MCF 10A (cell line): ENCODE measurements at regions not wholly inside any gene's neighbourhood (a gene's known extent, or its start where the extent isn't known, plus 50 kb on each side); places are given as distances from the start of the nearest gene placed in this dataset.

Source experiments
- BruUV-seq: library from RNA; stranded (reverse); fragments of 400-500 nt; replicated peaks from 2 replicates; lab custom pipeline; 2021; lab: Mats Ljungman, UMichigan
- CTCF ChIA-PET: fragments of 300-600 bp; sonication (Branson Sonifier 250); formaldehyde crosslinking; extraction: SDS; loops from one replicate; lab custom pipeline; 2021; ENCODE audit warnings: antibody characterized with exemption, inconsistent platforms; lab: Yijun Ruan, JAX
- POLR2A ChIA-PET: fragments of 300-600, 350-650 bp; sonication (Branson Sonifier 250); formaldehyde crosslinking; extraction: SDS; loops from one replicate; lab custom pipeline; 2020; ENCODE audit warnings: antibody characterized with exemption, inconsistent platforms; lab: Yijun Ruan, JAX
- DNase-seq: peaks from one replicate; pipeline ENCODE4 v3.0.0-alpha.2; 2018; ENCODE audit not compliant: unreplicated experiment
- H3K27ac Mint-ChIP-seq: one replicate; pipeline ENCODE4 v1.8.0; 2022; ENCODE audit warnings: mild to moderate bottlenecking, low read depth, mixed read lengths; ENCODE audit not compliant: unreplicated experiment
- H3K27me3 Mint-ChIP-seq: one replicate; pipeline ENCODE4 v1.8.0; 2022; ENCODE audit warnings: mixed read lengths; ENCODE audit not compliant: insufficient read depth, unreplicated experiment
- H3K36me3 Mint-ChIP-seq: one replicate; pipeline ENCODE4 v1.8.0; 2022; ENCODE audit warnings: mild to moderate bottlenecking, moderate library complexity, mixed read lengths; ENCODE audit not compliant: insufficient read depth, unreplicated experiment
- H3K4me1 Mint-ChIP-seq: one replicate; pipeline ENCODE4 v1.8.0; 2022; ENCODE audit warnings: mixed read lengths; ENCODE audit not compliant: insufficient read depth, unreplicated experiment
- H3K4me3 Mint-ChIP-seq: one replicate; pipeline ENCODE4 v1.8.0; 2022; ENCODE audit warnings: mild to moderate bottlenecking, moderate library complexity, mixed read lengths; ENCODE audit not compliant: unreplicated experiment
- H3K9me3 Mint-ChIP-seq: one replicate; pipeline ENCODE4 v1.8.0; 2022; ENCODE audit warnings: mixed read lengths; ENCODE audit not compliant: unreplicated experiment
- CTCF ChIP-seq: fragments of 200-600 bp; IDR thresholded peaks from one replicate; pipeline ENCODE4 v1.8.0; 2022; ENCODE audit warnings: antibody characterized with exemption, mild to moderate bottlenecking; ENCODE audit not compliant: unreplicated experiment
- intact Hi-C: fragments of 100-400 bp; cut with micrococcal nuclease; formaldehyde crosslinking; loops from 2 replicates; pipeline ENCODE4 v1.14.1; 2022

DNA sequence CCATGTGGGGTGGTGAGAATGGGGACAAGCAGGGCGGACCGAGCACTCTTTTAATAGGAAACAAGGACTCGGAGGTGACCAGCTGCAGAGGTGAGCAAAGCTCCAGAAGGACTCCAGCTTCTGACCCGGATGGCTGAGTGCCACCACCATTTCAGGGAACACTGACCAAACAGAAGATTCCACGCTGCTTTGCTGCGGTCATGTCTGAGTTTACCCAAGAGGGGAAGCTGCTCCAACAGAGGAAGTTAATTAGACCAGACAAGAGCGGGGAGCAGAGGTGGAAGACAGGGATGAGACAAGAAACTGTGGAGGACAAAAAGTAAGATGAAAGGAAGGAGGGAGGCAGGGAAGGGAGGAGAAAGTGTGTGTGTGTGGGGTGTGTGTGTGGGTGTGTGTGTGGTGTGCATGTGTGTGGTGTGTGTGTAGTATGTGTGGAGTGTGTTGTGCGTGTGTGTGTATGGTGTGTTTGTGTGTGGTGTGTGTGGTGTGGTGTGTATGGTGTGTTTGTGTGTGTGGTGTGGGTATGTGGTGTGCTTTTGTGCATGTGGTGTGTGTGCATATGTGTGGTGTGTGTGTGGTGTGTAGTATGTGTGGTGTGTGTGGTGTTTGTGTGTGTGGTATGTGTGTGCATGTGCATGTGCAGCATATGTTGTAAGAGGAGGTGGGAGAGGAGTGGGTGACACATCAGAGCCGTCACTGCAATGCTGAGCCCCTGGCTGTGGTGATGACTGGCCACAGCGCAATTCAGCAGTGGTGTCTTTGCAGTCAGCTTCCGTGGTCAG is 82.2 kb upstream of the AKIP1 start:
- CTCF ChIA-PET = interaction anchor here (2.6 kb wide), 1 partner anchor 15 kb away, joined by 11 read pairs; no protein-coding TSS in a partner anchor
- Mint-ChIP-seq H3K4me1 (peaks cover 20% of the 10 kb centered on the region), H3K9me3 (no peaks in the 10 kb centered on the region), H3K4me3 (no peak overlapping the region), H3K36me3 (no peaks in the 10 kb centered on the region), H3K27me3 (no peaks in the 10 kb centered on the region), H3K27ac (no peak overlapping the region)
- no TSS peak for BruUV-seq
- TF ChIP-seq CTCF = no peak
- POLR2A ChIA-PET = no interaction called here
- DNase-seq = no peak
- intact Hi-C loops = no loop called here

DNA sequence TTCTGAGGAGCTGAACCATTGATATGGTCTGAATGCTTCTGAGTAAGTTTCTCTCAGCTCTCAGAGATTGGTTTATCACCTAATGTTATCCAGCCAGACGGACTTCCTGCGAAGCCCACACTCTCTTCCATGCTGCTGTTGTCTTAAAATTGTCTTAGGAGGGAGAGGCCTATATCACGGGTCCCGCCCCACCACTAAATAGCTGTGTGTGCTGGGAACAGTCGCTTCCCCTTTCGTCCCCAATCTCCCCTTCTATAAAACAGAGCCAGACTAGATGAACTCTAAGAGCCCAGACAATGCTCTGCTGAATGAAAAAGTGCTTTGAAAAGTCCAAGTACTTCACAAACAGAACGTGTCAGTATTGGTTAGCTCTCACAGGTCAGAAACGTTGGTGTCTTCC is 81.4 kb upstream of the AKIP1 start:
- Mint-ChIP-seq H3K4me1 (peaks cover 27% of the 10 kb centered on the region), H3K9me3 (no peaks in the 10 kb centered on the region), H3K27me3 (no peaks in the 10 kb centered on the region), H3K36me3 (no peaks in the 10 kb centered on the region), H3K4me3 (no peak overlapping the region), H3K27ac (no peak overlapping the region)
- intact Hi-C loops = no loop called here
- ChIA-PET POLR2A (no interaction called here), CTCF (interaction anchor here (0.6 to 1.5 kb wide), 2 partner anchors 15 to 38 kb away, joined by 3 to 5 read pairs; no protein-coding TSS in a partner anchor)
- no peak for DNase-seq
- no TSS peak for BruUV-seq
- no peak for TF ChIP-seq CTCF

- intact Hi-C loops = no loop called here
- TF ChIP-seq CTCF = no peak
- Mint-ChIP-seq H3K4me1 (peaks cover 27% of the 10 kb centered on the region), H3K27ac (no peak overlapping the region), H3K36me3 (no peaks in the 10 kb centered on the region), H3K27me3 (no peaks in the 10 kb centered on the region), H3K9me3 (no peaks in the 10 kb centered on the region), H3K4me3 (no peak overlapping the region)
- CTCF ChIA-PET = interaction anchor here (0.5 to 1.5 kb wide), 2 partner anchors 37 to 86 kb away, joined by 3 to 5 read pairs; no protein-coding TSS in a partner anchor
- no TSS peak for BruUV-seq
- POLR2A ChIA-PET = interaction anchor here (0.6 kb wide), 1 partner anchor 21 kb away, joined by 3 read pairs; no protein-coding TSS in a partner anchor
- DNase-seq = no peak
Measured at GRCh38 chr11:8830641-8831040, 80.3 kb upstream of the AKIP1 start.

DNA sequence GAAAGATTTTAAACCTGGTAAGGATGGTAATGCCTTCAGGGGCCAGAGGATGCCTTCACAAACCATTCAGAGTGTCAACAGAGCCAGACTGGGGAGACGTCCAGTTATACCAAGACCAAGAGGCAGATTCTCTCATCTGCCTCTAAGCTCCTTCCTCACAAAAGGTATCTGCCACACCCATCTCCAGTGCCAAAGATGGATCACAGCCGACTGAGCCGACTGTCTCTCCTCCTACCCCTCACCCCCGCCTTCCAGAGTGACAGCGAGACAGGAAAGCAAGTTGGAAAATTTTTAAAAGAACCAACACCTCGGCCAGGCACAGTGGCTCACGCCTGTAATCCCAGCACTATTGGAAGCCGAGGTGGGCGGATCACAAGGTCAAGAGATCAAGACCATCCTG is 79.1 kb upstream of the AKIP1 start:
- BruUV-seq = no TSS peak
- no peak for DNase-seq
- intact Hi-C loops = no loop called here
- ChIA-PET POLR2A (interaction anchor here (1.0 to 2.3 kb wide), 5 partner anchors 11 to 149 kb away, joined by 3 to 10 read pairs (median 4); partner anchors contain the start of genes RPL27A and TRIM66), CTCF (interaction anchor here (0.6 to 1.1 kb wide), 5 partner anchors 13 to 128 kb away, joined by 3 to 5 read pairs (median 3); no protein-coding TSS in a partner anchor)
- peak overlapping the region; percentile 20 for H3K27ac Mint-ChIP-seq
- TF ChIP-seq CTCF = no peak
- H3K4me3 Mint-ChIP-seq = no peak overlapping the region
- no peaks in the 10 kb centered on the region for H3K9me3 Mint-ChIP-seq
- H3K4me1 Mint-ChIP-seq = peaks cover 27% of the 10 kb centered on the region
- no peaks in the 10 kb centered on the region for H3K27me3 Mint-ChIP-seq
- H3K36me3 Mint-ChIP-seq = no peaks in the 10 kb centered on the region
